ENCODE measurements at regions not wholly inside any gene's neighbourhood (a gene's known extent, or its start where the extent isn't known, plus 50 kb on each side); places are given as distances from the start of the nearest gene placed in this dataset.

- no peak for TF ChIP-seq MXI1 (IDR thresholded peaks at IDR 0.05; ENCODE audit: low read depth, low read length)
- TF ChIP-seq CTCF (IDR thresholded peaks at IDR 0.05 in 2 of 3, conservative IDR thresholded peaks at IDR 0.05 in 1 of 3; ENCODE audit: control insufficient read depth in 2 of 3, extremely low read depth in 1 of 3, insufficient read depth in 1 of 3, low read depth in 3 of 3, low read length in 3 of 3) = no peak
- TF ChIP-seq ATF2 (IDR thresholded peaks at IDR 0.05; ENCODE audit: low read length) = no peak
- no peak for TF ChIP-seq SUZ12 (IDR thresholded peaks at IDR 0.05; ENCODE audit: unreplicated experiment)
- TF ChIP-seq EP300 (IDR thresholded peaks at IDR 0.05; ENCODE audit: borderline replicate concordance in 1 of 2, control insufficient read depth in 1 of 2, low read depth in 2 of 2, low read length in 2 of 2) = no peak
- TF ChIP-seq, protein P1, sequence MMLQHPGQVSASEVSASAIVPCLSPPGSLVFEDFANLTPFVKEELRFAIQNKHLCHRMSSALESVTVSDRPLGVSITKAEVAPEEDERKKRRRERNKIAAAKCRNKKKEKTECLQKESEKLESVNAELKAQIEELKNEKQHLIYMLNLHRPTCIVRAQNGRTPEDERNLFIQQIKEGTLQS (IDR thresholded peaks at IDR 0.05; ENCODE audit: borderline replicate concordance, extremely low read depth, low read depth, low read length) = no peak
Observed at GRCh38 chr13:85266331-85266730, 532.9 kb downstream of the SLITRK6 start.
